Neural crest cell (in vitro differentiated cells): ENCODE measurements at regions not wholly inside any gene's neighbourhood (a gene's known extent, or its start where the extent isn't known, plus 50 kb on each side); places are given as distances from the start of the nearest gene placed in this dataset.
"Not testable (repeated sequence)": the region's sequence is repeated elsewhere in the genome, so short reads cannot be mapped to it uniquely, and the experiment has no call there.

Source experiments
- DNase-seq: peaks from one replicate; pipeline ENCODE4 v3.0.0; 2021; ENCODE audit warnings: low read depth, mixed read lengths, low spot score
- H3K27ac Mint-ChIP-seq: one replicate; pipeline ENCODE4 v1.8.0; 2021; ENCODE audit warnings: mild to moderate bottlenecking, mixed read lengths; ENCODE audit not compliant: unreplicated experiment
- H3K27me3 Mint-ChIP-seq: 2 replicates; pipeline ENCODE4 v1.8.0; 2021; ENCODE audit warnings: low read depth, mild to moderate bottlenecking, mixed read lengths
- H3K36me3 Mint-ChIP-seq: 2 replicates; pipeline ENCODE4 v1.8.0; 2021; ENCODE audit warnings: low read depth, mild to moderate bottlenecking, mixed read lengths
- H3K4me1 Mint-ChIP-seq: 2 replicates; pipeline ENCODE4 v1.8.0; 2021; ENCODE audit warnings: mixed read lengths
- H3K4me3 Mint-ChIP-seq: one replicate; pipeline ENCODE4 v1.8.0; 2021; ENCODE audit warnings: mild to moderate bottlenecking, mixed read lengths
- H3K9me3 Mint-ChIP-seq: 2 replicates; pipeline ENCODE4 v1.8.0; 2021; ENCODE audit warnings: mixed read lengths
- CTCF ChIP-seq: fragments of 200-600 bp; sonication (generic); conservative IDR thresholded peaks from 2 replicates; pipeline ENCODE4 v1.5.0; 2021; ENCODE audit warnings: antibody characterized with exemption, mild to moderate bottlenecking

- Mint-ChIP-seq H3K9me3 (peaks cover 30% of the 10 kb centered on the region), H3K27me3 (no peaks in the 10 kb centered on the region), H3K4me1 (no peaks in the 10 kb centered on the region), H3K27ac (no peak overlapping the region), H3K4me3 (no peak overlapping the region), H3K36me3 (peaks cover 34% of the 10 kb centered on the region)
- no peak for TF ChIP-seq CTCF
- DNase-seq: no peak
Measured at GRCh38 chr2:144745424-144745823, 225.5 kb upstream of the ZEB2 start.

- Mint-ChIP-seq H3K4me1 (no peaks in the 10 kb centered on the region), H3K4me3 (no peak overlapping the region), H3K36me3 (peaks cover 8% of the 10 kb centered on the region), H3K27ac (no peak overlapping the region), H3K9me3 (peaks cover 18% of the 10 kb centered on the region), H3K27me3 (no peaks in the 10 kb centered on the region)
- DNase-seq: no peak
- TF ChIP-seq CTCF: no peak
Measured at GRCh38 chr2:144738749-144739148, 218.8 kb upstream of the ZEB2 start.

- Mint-ChIP-seq H3K4me1 (no peaks in the 10 kb centered on the region), H3K4me3 (no peak overlapping the region), H3K27me3 (no peaks in the 10 kb centered on the region), H3K9me3 (peaks cover 14% of the 10 kb centered on the region), H3K36me3 (peaks cover 5% of the 10 kb centered on the region), H3K27ac (no peak overlapping the region)
- no peak for DNase-seq
- TF ChIP-seq CTCF: no peak
Measured at GRCh38 chr2:144730711-144731110, 210.8 kb upstream of the ZEB2 start.

GRCh38 chr2:144724460-144724859 is 204.5 kb upstream of the ZEB2 start:
- H3K4me1 Mint-ChIP-seq, H3K9me3 Mint-ChIP-seq, DNase-seq, H3K36me3 Mint-ChIP-seq, H3K27me3 Mint-ChIP-seq, H3K4me3 Mint-ChIP-seq, H3K27ac Mint-ChIP-seq: not testable (repeated sequence)

GRCh38 chr2:144718376-144718775 is 198.5 kb upstream of the ZEB2 start:
- peaks cover 8% of the 10 kb centered on the region for H3K9me3 Mint-ChIP-seq
- H3K27me3 Mint-ChIP-seq: no peaks in the 10 kb centered on the region
- peaks cover 8% of the 10 kb centered on the region for H3K4me1 Mint-ChIP-seq
- no peak for TF ChIP-seq CTCF
- no peak overlapping the region for H3K27ac Mint-ChIP-seq
- H3K4me3 Mint-ChIP-seq: no peak overlapping the region
- DNase-seq: no peak
- peaks cover 17% of the 10 kb centered on the region for H3K36me3 Mint-ChIP-seq

GRCh38 chr2:144715992-144716391 is 196.1 kb upstream of the ZEB2 start:
- no peaks in the 10 kb centered on the region for H3K27me3 Mint-ChIP-seq
- H3K36me3 Mint-ChIP-seq: peaks cover 17% of the 10 kb centered on the region
- H3K4me3 Mint-ChIP-seq: no peak overlapping the region
- TF ChIP-seq CTCF: no peak
- no peak for DNase-seq
- H3K27ac Mint-ChIP-seq: no peak overlapping the region
- peaks cover 8% of the 10 kb centered on the region for H3K9me3 Mint-ChIP-seq
- peaks cover 31% of the 10 kb centered on the region for H3K4me1 Mint-ChIP-seq
